BE2C (cell line): ENCODE measurements at regions not wholly inside any gene's neighbourhood (a gene's known extent, or its start where the extent isn't known, plus 50 kb on each side); places are given as distances from the start of the nearest gene placed in this dataset.

ENCODE experiments used
- DNase-seq: peaks from one replicate; pipeline ENCODE4 v3.0.0-alpha.2; 2020
- H3K27me3 ChIP-seq: fragments of 250-450 bp; sonication (Bioruptor Pico); 2 replicates; pipeline ENCODE4 v1.5.1; 2020; ENCODE audit warnings: mild to moderate bottlenecking
- H3K36me3 ChIP-seq: fragments of 250-450 bp; sonication (Bioruptor Pico); 2 replicates; pipeline ENCODE4 v1.5.1; 2020; ENCODE audit warnings: mild to moderate bottlenecking
- H3K4me1 ChIP-seq: fragments of 250-450 bp; sonication (Bioruptor Pico); 2 replicates; pipeline ENCODE4 v1.5.1; 2020
- H3K4me3 ChIP-seq: 2 replicates; pipeline ENCODE4 v1.5.1; 2011; ENCODE audit warnings: low read depth, low read length
- H3K9me3 ChIP-seq: fragments of 250-450 bp; sonication (Bioruptor Pico); 2 replicates; pipeline ENCODE4 v1.5.1; 2020
- TF ChIP-seq, protein P1 (sequence below): IDR thresholded peaks from 2 replicates; pipeline ENCODE4 v1.5.1; 2012; ENCODE audit warnings: mild to moderate bottlenecking, low read depth, low read length

DNA sequence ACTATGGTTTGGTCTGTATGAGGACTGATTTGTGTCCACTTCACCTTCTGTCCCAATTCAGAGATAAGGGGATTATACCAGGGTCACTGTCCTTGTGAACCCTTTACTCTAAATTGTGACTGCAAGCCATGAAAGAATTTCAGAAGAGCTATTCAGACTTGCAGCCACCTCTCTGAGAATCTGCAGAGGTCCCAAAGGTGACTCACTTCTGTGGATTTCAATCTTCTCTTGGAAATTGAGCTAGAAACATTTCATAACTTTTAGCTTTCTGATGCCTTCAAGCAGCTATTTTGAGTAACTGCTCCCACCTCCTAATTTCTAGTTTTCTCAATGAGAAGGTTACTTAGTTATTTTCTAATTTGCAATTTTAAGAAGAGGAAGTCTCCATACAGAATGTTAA lies 1242.4 kb upstream of the ACVR2A start:
- H3K4me1 ChIP-seq: no peaks in the 10 kb centered on the region
- TF ChIP-seq, protein P1, sequence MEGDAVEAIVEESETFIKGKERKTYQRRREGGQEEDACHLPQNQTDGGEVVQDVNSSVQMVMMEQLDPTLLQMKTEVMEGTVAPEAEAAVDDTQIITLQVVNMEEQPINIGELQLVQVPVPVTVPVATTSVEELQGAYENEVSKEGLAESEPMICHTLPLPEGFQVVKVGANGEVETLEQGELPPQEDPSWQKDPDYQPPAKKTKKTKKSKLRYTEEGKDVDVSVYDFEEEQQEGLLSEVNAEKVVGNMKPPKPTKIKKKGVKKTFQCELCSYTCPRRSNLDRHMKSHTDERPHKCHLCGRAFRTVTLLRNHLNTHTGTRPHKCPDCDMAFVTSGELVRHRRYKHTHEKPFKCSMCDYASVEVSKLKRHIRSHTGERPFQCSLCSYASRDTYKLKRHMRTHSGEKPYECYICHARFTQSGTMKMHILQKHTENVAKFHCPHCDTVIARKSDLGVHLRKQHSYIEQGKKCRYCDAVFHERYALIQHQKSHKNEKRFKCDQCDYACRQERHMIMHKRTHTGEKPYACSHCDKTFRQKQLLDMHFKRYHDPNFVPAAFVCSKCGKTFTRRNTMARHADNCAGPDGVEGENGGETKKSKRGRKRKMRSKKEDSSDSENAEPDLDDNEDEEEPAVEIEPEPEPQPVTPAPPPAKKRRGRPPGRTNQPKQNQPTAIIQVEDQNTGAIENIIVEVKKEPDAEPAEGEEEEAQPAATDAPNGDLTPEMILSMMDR: no peak
- no peaks in the 10 kb centered on the region for H3K27me3 ChIP-seq
- no peaks in the 10 kb centered on the region for H3K36me3 ChIP-seq
- H3K9me3 ChIP-seq: no peaks in the 10 kb centered on the region
- no peak overlapping the region for H3K4me3 ChIP-seq
- no peak for DNase-seq

DNA sequence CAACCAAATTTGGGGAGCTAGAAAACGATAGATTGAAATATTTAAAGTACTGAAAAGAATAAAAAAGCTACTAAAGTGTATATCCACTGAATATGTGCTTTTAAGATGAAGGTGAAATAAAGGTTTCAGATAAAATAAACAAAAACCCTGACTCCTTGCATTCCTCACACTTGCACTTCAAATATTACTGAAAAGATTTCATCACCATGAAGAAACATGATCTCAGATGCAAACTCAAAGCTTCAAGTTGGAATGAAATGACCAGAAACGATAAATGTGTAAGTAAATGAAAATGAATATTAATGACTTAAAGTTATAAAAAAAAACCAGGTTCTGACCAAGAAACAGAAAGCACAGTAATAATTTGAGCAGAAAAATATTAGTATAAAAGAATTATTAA lies 1246.0 kb upstream of the ACVR2A start:
- Histone ChIP-seq H3K4me3 (no peak overlapping the region), H3K27me3 (no peaks in the 10 kb centered on the region), H3K9me3 (no peaks in the 10 kb centered on the region), H3K4me1 (no peaks in the 10 kb centered on the region), H3K36me3 (no peaks in the 10 kb centered on the region)
- TF ChIP-seq, protein P1: no peak
- no peak for DNase-seq

DNA sequence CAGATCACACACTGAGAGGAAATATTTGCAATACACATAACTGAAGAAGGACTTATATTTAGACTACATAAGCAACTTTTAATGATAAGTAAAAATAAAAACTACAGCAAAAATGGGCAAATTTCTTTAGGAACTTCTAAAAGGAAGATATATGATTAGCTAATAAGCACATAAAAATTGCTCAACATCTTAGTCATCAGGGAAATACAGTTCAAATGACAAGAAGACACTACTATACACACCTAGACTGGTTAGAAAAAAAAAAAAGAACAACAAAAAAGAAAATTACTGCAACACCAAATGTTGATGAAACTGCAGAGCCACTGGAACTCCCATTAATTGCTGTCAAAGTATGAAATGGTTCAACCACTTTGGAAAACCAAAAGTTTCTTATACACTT lies 1247.5 kb upstream of the ACVR2A start:
- Histone ChIP-seq H3K4me1 (no peaks in the 10 kb centered on the region), H3K4me3 (no peak overlapping the region), H3K27me3 (no peaks in the 10 kb centered on the region), H3K9me3 (no peaks in the 10 kb centered on the region), H3K36me3 (no peaks in the 10 kb centered on the region)
- DNase-seq: no peak
- TF ChIP-seq, protein P1: no peak

DNA sequence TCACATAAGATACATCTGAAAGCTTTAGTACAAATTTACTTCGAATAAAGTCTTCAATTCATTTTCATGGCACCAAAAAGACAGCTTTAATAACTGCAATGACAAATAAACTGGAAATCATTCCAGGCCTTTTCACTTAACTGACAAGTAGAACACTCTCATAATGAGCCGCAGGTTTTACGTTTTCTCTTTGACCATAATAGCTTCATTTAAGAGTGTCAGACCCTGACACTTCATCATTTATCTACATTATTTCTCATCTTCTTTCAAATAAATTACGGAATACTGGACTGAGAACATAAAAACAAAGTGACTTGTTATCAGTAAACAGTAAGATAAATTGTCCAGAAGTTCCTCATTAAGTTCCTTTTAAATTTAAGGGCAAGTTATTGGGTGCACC lies 1252.9 kb upstream of the ACVR2A start:
- TF ChIP-seq, protein P1: no peak
- Histone ChIP-seq H3K4me3 (no peak overlapping the region), H3K36me3 (no peaks in the 10 kb centered on the region), H3K9me3 (no peaks in the 10 kb centered on the region), H3K4me1 (no peaks in the 10 kb centered on the region), H3K27me3 (no peaks in the 10 kb centered on the region)
- no peak for DNase-seq

DNA sequence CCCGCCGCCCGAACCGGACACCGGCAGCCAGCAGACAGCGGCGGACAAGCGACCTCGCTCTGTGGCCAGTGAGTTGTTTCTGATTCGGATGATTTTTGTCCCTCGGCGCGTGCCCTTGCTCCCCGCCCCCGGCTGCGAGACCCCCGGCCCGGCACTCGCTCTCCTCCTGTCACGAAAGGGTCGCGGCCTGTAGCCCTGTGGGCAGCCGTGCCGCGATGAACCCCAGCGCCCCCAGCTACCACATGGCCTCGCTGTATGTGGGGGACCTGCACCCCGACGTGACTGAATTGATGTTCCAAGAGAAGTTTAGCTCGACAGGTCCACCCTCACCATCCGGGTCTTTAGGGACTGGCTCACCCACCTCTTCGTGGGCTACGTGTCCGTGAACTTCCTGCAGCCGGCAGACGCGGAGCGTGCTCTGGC lies 1257.5 kb upstream of the ACVR2A start:
- Histone ChIP-seq H3K9me3 (no peaks in the 10 kb centered on the region), H3K4me1 (no peaks in the 10 kb centered on the region), H3K4me3 (no peak overlapping the region), H3K27me3 (no peaks in the 10 kb centered on the region), H3K36me3 (no peaks in the 10 kb centered on the region)
- TF ChIP-seq, protein P1: no peak
- no peak for DNase-seq

DNA sequence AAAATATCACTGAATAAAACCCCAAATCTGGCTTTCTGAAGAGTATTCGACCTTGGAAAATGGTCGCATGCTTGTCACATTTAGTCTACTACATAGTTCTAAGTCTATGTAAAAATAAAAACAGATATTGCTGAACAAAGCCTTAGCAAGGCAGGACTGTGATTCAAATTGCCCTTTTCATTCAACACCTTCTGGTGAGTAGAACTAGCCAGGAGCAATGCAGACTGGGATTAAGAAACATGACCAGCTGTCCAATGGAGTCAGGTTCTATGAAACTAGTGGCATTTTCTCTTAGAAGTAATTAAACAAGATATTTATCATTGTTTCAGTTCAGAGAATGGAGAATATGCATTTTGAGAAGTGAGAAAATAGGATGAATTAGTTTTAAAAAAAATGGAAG lies 1260.5 kb upstream of the ACVR2A start:
- no peaks in the 10 kb centered on the region for H3K36me3 ChIP-seq
- no peak overlapping the region for H3K4me3 ChIP-seq
- no peaks in the 10 kb centered on the region for H3K27me3 ChIP-seq
- no peak for DNase-seq
- H3K4me1 ChIP-seq: no peaks in the 10 kb centered on the region
- no peaks in the 10 kb centered on the region for H3K9me3 ChIP-seq
- TF ChIP-seq, protein P1: no peak
